Prostate gland (tissue), 2 donors: ENCODE measurements at regions not wholly inside any gene's neighbourhood (a gene's known extent, or its start where the extent isn't known, plus 50 kb on each side); places are given as distances from the start of the nearest gene placed in this dataset.

Source experiments
- DNase-seq: peaks from one replicate; pipeline ENCODE4 v3.0.0-alpha.2; 2019; ENCODE audit warnings: low spot score
- H3K27ac ChIP-seq, 2 donors: fragments of 200-600 bp; sonication (generic); 2 replicates each; pipeline ENCODE4 v1.5.1; 2017 to 2019
- H3K27me3 ChIP-seq: fragments of 200-600 bp; sonication (generic); replicated peaks from 2 replicates; pipeline ENCODE4 v1.5.1; 2019; ENCODE audit not compliant: insufficient read depth
- H3K36me3 ChIP-seq, 2 donors: fragments of 200-600 bp; sonication (generic); 1 replicate in 1 of 2; 2 replicates in 1 of 2; pipeline versions ENCODE4 v1.5.1 to v1.8.1; 2017 to 2019
- H3K4me1 ChIP-seq: fragments of 200-600 bp; sonication (generic); replicated peaks from 2 replicates; pipeline ENCODE4 v1.5.1; 2019
- H3K4me3 ChIP-seq, 2 donors: fragments of 200-600 bp; sonication (generic); 2 replicates each; pipeline ENCODE4 v1.5.1; 2017 to 2019
- H3K9me3 ChIP-seq: fragments of 200-600 bp; sonication (generic); 2 replicates; pipeline ENCODE4 v1.5.1; 2017
- CTCF ChIP-seq, 4 experiments: fragments of 200-600 bp in 2 of 4; fragments of 450-650 bp in 2 of 4; sonication (generic) in 2 of 4; IDR thresholded peaks; 1 replicate in 3 of 4; 2 replicates in 1 of 4; pipeline ENCODE4 v1.5.1; 2016 to 2019; ENCODE audit warnings: antibody characterized with exemption in 4 of 4, mild to moderate bottlenecking in 2 of 4, moderate library complexity in 2 of 4
- POLR2A ChIP-seq: fragments of 450-650 bp; IDR thresholded peaks from one replicate; pipeline ENCODE4 v1.6.1; 2016; ENCODE audit warnings: antibody characterized with exemption, mild to moderate bottlenecking
- POLR2AphosphoS5 ChIP-seq: sonication (generic); formaldehyde crosslinking; IDR thresholded peaks from one replicate; pipeline ENCODE4 v1.6.1; 2017; ENCODE audit warnings: antibody characterized with exemption
- WGBS: methylation state at CpG from one replicate; pipeline ENCODE4 v1.1.5; 2018; 5-methylcytosine and 5-hydroxymethylcytosine counted together
- intact Hi-C: fragments of 100-400 bp; cut with DNase I; formaldehyde crosslinking; loops from one replicate; pipeline ENCODE4 v1.14.2; 2022

DNA sequence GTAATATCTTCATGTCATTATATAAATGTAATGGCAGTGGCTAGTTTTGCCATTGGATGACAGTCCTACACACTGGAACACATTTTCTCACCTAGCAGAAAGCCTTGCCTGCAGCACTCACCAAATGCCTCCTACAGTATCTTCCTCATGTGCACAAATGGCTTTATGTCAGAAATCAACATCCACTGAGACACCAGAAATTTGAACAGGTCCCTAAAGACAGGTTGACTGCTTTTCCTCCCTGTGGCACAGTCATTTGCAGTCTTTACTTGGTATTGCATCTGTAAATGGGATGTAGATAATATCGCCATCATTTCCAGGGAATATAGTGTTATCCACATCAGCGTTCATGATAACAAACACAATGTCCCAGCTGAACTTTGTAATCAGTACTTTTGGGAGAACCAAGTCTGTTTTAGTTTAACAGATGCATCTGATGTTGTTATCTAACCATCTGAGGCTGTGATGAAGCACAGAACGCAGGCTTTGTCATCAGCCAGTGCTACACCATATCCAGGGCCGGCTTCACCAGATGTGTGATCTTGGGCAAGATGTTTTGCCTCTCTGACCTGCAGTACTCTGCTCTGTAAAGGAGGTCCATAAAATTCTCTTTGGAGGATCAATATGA lies 83.9 kb upstream of the TAS2R1 start:
- TF ChIP-seq POLR2A (no peak), CTCF (IDR thresholded peaks at IDR 0.05) (no peak), POLR2AphosphoS5 (no peak)
- no peaks in the 10 kb centered on the region for H3K36me3 ChIP-seq
- H3K4me1 ChIP-seq, result no peaks in the 10 kb centered on the region
- WGBS, result 71% methylated on average over 4 of the region's 4 CpGs
- no peaks in the 10 kb centered on the region for H3K9me3 ChIP-seq
- no peak overlapping the region for H3K27ac ChIP-seq
- DNase-seq, result no peak
- H3K4me3 ChIP-seq, result no peak overlapping the region
- intact Hi-C loops, result no loop called here
- H3K27me3 ChIP-seq, result no peaks in the 10 kb centered on the region

GRCh38 chr5:9713356-9713755 lies 83.2 kb upstream of the TAS2R1 start:
- 29% methylated on average over 4 of the region's 4 CpGs for WGBS
- no peak overlapping the region for H3K27ac ChIP-seq
- no peaks in the 10 kb centered on the region for H3K4me1 ChIP-seq
- H3K36me3 ChIP-seq, result no peaks in the 10 kb centered on the region
- H3K27me3 ChIP-seq, result no peaks in the 10 kb centered on the region
- no peak overlapping the region for H3K4me3 ChIP-seq
- DNase-seq, result no peak
- no peak for TF ChIP-seq POLR2A
- TF ChIP-seq CTCF (IDR thresholded peaks at IDR 0.05), result no peak
- TF ChIP-seq POLR2AphosphoS5, result no peak
- intact Hi-C loops, result no loop called here
- H3K9me3 ChIP-seq, result no peaks in the 10 kb centered on the region

- Histone ChIP-seq H3K27me3 (no peaks in the 10 kb centered on the region), H3K36me3 (no peaks in the 10 kb centered on the region), H3K9me3 (no peaks in the 10 kb centered on the region), H3K4me3 (no peak overlapping the region), H3K27ac (no peak overlapping the region), H3K4me1 (no peaks in the 10 kb centered on the region)
- DNase-seq, result no peak
- 29% methylated on average over 8 of the region's 8 CpGs for WGBS
- TF ChIP-seq CTCF (IDR thresholded peaks at IDR 0.05) (no peak), POLR2A (no peak), POLR2AphosphoS5 (no peak)
- intact Hi-C loops, result no loop called here
Observed at GRCh38 chr5:9712911-9713310, 82.8 kb upstream of the TAS2R1 start.

- H3K27ac ChIP-seq, result no peak overlapping the region
- WGBS, result 65% methylated on average over 4 of the region's 4 CpGs
- no peaks in the 10 kb centered on the region for H3K36me3 ChIP-seq
- no peaks in the 10 kb centered on the region for H3K4me1 ChIP-seq
- H3K27me3 ChIP-seq, result no peaks in the 10 kb centered on the region
- H3K4me3 ChIP-seq, result no peak overlapping the region
- TF ChIP-seq CTCF (IDR thresholded peaks at IDR 0.05) (no peak), POLR2AphosphoS5 (no peak), POLR2A (no peak)
- H3K9me3 ChIP-seq, result no peaks in the 10 kb centered on the region
- intact Hi-C loops, result no loop called here
- DNase-seq, result no peak
Observed at GRCh38 chr5:9712506-9712905, 82.4 kb upstream of the TAS2R1 start.

GRCh38 chr5:9710069-9710468 lies 79.9 kb upstream of the TAS2R1 start:
- Histone ChIP-seq H3K27me3 (no peaks in the 10 kb centered on the region), H3K4me1 (no peaks in the 10 kb centered on the region), H3K9me3 (no peaks in the 10 kb centered on the region), H3K27ac (no peak overlapping the region), H3K4me3 (no peak overlapping the region), H3K36me3 (no peaks in the 10 kb centered on the region)
- intact Hi-C loops, result no loop called here
- DNase-seq, result no peak
- 100% methylated on average over 1 of the region's 1 CpG for WGBS
- TF ChIP-seq POLR2AphosphoS5 (no peak), POLR2A (no peak), CTCF (IDR thresholded peaks at IDR 0.05) (no peak)
